ENCODE measurements at regions not wholly inside any gene's neighbourhood (a gene's known extent, or its start where the extent isn't known, plus 50 kb on each side); places are given as distances from the start of the nearest gene placed in this dataset.

- no peak overlapping the region for H3K18ac ChIP-seq (ENCODE audit: low read depth, low read length)
- H3K4me3 ChIP-seq (ENCODE audit: insufficient read depth, low read depth, low read length), result no peak overlapping the region
- H2AFZ ChIP-seq (replicated peaks; ENCODE audit: low read length, poor library complexity), result no peak overlapping the region
- no CpG with 5 or more reads among the region's 4 CpGs for WGBS, 2 experiments (ENCODE audit: extremely low coverage in 2 of 2, insufficient read length in 1 of 2)
- no TSS peak for BruUV-seq (replicated peaks)
- TF ChIP-seq MXI1 (IDR thresholded peaks at IDR 0.05; ENCODE audit: borderline replicate concordance, low read depth, low read length) (no peak), SMC3 (IDR thresholded peaks at IDR 0.05; ENCODE audit: low read depth, low read length) (no peak), CEBPB (IDR thresholded peaks at IDR 0.05; ENCODE audit: low read depth, low read length) (no peak), NFE2L2 (IDR thresholded peaks at IDR 0.05; ENCODE audit: low read depth, low read length) (no peak), POLR2A (IDR thresholded peaks at IDR 0.05; ENCODE audit: low read depth, low read length) (no peak), MAZ (IDR thresholded peaks at IDR 0.05; ENCODE audit: borderline replicate concordance, low read depth, low read length) (no peak), RAD21 (IDR thresholded peaks at IDR 0.05; ENCODE audit: low read length) (no peak), FOS (IDR thresholded peaks at IDR 0.05; ENCODE audit: low read depth, low read length) (no peak), RCOR1 (IDR thresholded peaks at IDR 0.05; ENCODE audit: insufficient replicate concordance, low read length) (no peak), MAFK (IDR thresholded peaks at IDR 0.05; ENCODE audit: low read depth, low read length) (no peak), BHLHE40 (IDR thresholded peaks at IDR 0.05; ENCODE audit: low read depth, low read length) (no peak), ELK1 (IDR thresholded peaks at IDR 0.05; ENCODE audit: borderline replicate concordance, low read depth, low read length) (no peak), RFX5 (IDR thresholded peaks at IDR 0.05; ENCODE audit: low read depth, low read length) (no peak), CHD1 (IDR thresholded peaks at IDR 0.05; ENCODE audit: low read depth, low read length) (no peak)
- TF ChIP-seq, protein P1, sequence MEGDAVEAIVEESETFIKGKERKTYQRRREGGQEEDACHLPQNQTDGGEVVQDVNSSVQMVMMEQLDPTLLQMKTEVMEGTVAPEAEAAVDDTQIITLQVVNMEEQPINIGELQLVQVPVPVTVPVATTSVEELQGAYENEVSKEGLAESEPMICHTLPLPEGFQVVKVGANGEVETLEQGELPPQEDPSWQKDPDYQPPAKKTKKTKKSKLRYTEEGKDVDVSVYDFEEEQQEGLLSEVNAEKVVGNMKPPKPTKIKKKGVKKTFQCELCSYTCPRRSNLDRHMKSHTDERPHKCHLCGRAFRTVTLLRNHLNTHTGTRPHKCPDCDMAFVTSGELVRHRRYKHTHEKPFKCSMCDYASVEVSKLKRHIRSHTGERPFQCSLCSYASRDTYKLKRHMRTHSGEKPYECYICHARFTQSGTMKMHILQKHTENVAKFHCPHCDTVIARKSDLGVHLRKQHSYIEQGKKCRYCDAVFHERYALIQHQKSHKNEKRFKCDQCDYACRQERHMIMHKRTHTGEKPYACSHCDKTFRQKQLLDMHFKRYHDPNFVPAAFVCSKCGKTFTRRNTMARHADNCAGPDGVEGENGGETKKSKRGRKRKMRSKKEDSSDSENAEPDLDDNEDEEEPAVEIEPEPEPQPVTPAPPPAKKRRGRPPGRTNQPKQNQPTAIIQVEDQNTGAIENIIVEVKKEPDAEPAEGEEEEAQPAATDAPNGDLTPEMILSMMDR (conservative IDR thresholded peaks at IDR 0.05; ENCODE audit: low read depth, low read length), result no peak
- TF ChIP-seq, protein P2, sequence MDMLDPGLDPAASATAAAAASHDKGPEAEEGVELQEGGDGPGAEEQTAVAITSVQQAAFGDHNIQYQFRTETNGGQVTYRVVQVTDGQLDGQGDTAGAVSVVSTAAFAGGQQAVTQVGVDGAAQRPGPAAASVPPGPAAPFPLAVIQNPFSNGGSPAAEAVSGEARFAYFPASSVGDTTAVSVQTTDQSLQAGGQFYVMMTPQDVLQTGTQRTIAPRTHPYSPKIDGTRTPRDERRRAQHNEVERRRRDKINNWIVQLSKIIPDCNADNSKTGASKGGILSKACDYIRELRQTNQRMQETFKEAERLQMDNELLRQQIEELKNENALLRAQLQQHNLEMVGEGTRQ (IDR thresholded peaks at IDR 0.05; ENCODE audit: low read depth, low read length), result no peak
- no peaks in the 10 kb centered on the region for H3K27me3 ChIP-seq (ENCODE audit: control insufficient read depth, insufficient read depth, low read length)
- no peak overlapping the region for H2BK120ac ChIP-seq (ENCODE audit: low read depth, low read length)
- H4K91ac ChIP-seq (ENCODE audit: insufficient read depth, low read depth, low read length), result no peak overlapping the region
- H3K9me1 ChIP-seq (ENCODE audit: insufficient read depth, low read length), result no peaks in the 10 kb centered on the region
- H4K8ac ChIP-seq (ENCODE audit: low read depth in 2 of 2, low read length in 2 of 2), result no peak overlapping the region
- dilution Hi-C loops (cut with HindIII; ENCODE audit: low sequenced_read_pairs, unreplicated experiment), result no loop called here
- H2BK15ac ChIP-seq (ENCODE audit: low read depth, low read length), result no peak overlapping the region
- POLR2A ChIA-PET (ENCODE audit: unreplicated experiment), result no interaction called here
- H3K27ac ChIP-seq (ENCODE audit: insufficient read depth, low read length), result no peak overlapping the region
- no peaks in the 10 kb centered on the region for H3K79me1 ChIP-seq (ENCODE audit: low read depth in 1 of 2, low read length in 2 of 2)
- H2AK9ac ChIP-seq (replicated peaks; ENCODE audit: low read depth, low read length, poor library complexity), result no peak overlapping the region
- peaks cover 17% of the 10 kb centered on the region for H3K9me3 ChIP-seq (ENCODE audit: control insufficient read depth, insufficient read depth, low read length)
- no peak overlapping the region for H2BK5ac ChIP-seq (ENCODE audit: low read depth, low read length, poor library complexity, severe bottlenecking)
- intact Hi-C loops (cut with micrococcal nuclease), result no loop called here
- H4K20me1 ChIP-seq (ENCODE audit: insufficient read depth, low read length), result no peaks in the 10 kb centered on the region
- no peak overlapping the region for H4K5ac ChIP-seq (ENCODE audit: low read depth, low read length)
- no peaks in the 10 kb centered on the region for H3K4me1 ChIP-seq (ENCODE audit: control insufficient read depth, insufficient read depth, low read length)
- no peak overlapping the region for H3K14ac ChIP-seq (replicated peaks; ENCODE audit: low read depth, low read length)
- CTCF ChIA-PET, result no interaction called here
- H3K4me2 ChIP-seq (ENCODE audit: low read depth, low read length), result no peak overlapping the region
- no peak overlapping the region for H3K9ac ChIP-seq (ENCODE audit: low read depth, low read length)
- no peak overlapping the region for H3K56ac ChIP-seq (ENCODE audit: extremely low read depth, insufficient read depth, low read length)
- no peak for DNase-seq
- no peak overlapping the region for H3K4ac ChIP-seq (ENCODE audit: low read depth, low read length)
- no peak overlapping the region for H2AK5ac ChIP-seq (ENCODE audit: low read depth, low read length)
- H2BK20ac ChIP-seq (ENCODE audit: low read depth, low read length), result no peak overlapping the region
- H3K36me3 ChIP-seq (ENCODE audit: control insufficient read depth, insufficient read depth, low read length), result no peaks in the 10 kb centered on the region
- no peak for ATAC-seq (ENCODE audit: low read depth)
- H3K23ac ChIP-seq (ENCODE audit: low read depth, low read length), result no peak overlapping the region
- in situ Hi-C loops (cut with MboI; ENCODE audit: low sequenced_read_pairs), result no loop called here
These were observed 564.3 kb downstream of the GATA3 start for GRCh38 chr10:8618834-8619233.

Data from IMR-90 (cell line).